Duodenal mucosa (tissue), 2 donors: ENCODE measurements at regions not wholly inside any gene's neighbourhood (a gene's known extent, or its start where the extent isn't known, plus 50 kb on each side); places are given as distances from the start of the nearest gene placed in this dataset.

Experiments used
- H3K27ac ChIP-seq: one replicate; pipeline ENCODE4 v1.7.0; 2013; ENCODE audit warnings: low read depth, low read length
- H3K27me3 ChIP-seq, 2 donors: one replicate each; pipeline ENCODE4 v1.7.0; 2013; ENCODE audit warnings: low read length in 2 of 2, control low read depth in 1 of 2; ENCODE audit not compliant: insufficient read depth in 2 of 2, control insufficient read depth in 1 of 2
- H3K36me3 ChIP-seq, 2 donors: one replicate each; pipeline ENCODE4 v1.7.0; 2013; ENCODE audit warnings: low read length in 2 of 2, control low read depth in 1 of 2; ENCODE audit not compliant: insufficient read depth in 2 of 2, control insufficient read depth in 1 of 2
- H3K4me1 ChIP-seq, 2 donors: one replicate each; pipeline ENCODE4 v1.7.0; 2013; ENCODE audit warnings: low read length in 2 of 2, control low read depth in 1 of 2; ENCODE audit not compliant: insufficient read depth in 2 of 2, control insufficient read depth in 1 of 2
- H3K4me3 ChIP-seq, 2 donors: one replicate each; pipeline ENCODE4 v1.7.0; 2013; ENCODE audit warnings: low read length in 2 of 2, low read depth in 1 of 2
- H3K9ac ChIP-seq, 2 donors: one replicate each; pipeline ENCODE4 v1.7.0; 2013; ENCODE audit warnings: low read length in 2 of 2, low read depth in 1 of 2
- H3K9me3 ChIP-seq, 2 donors: one replicate each; pipeline ENCODE4 v1.7.0; 2013; ENCODE audit warnings: low read length in 2 of 2, control low read depth in 1 of 2; ENCODE audit not compliant: control insufficient read depth in 1 of 2

DNA sequence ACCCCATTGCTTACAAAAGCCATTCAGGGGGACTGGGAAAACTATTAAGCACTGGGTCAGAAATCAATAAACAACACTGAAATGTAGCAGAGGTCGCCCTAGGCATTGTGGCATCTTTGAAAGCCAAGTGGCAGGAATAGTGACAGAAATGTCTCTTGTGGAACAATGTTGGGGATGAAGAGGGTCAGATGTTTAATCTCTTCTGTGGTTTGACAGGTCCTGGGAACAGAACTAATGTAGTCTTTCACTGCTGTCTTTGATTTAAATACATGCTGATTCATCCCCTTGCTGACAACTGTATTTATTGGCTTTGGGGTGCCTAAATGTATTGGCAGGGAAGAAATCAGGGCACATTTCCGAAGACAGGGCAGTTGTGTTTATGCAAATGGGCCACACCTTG, 194.8 kb downstream of the ATG4C start:
- Histone ChIP-seq H3K4me1 (no peaks in the 10 kb centered on the region), H3K9ac (no peak overlapping the region), H3K9me3 (no peaks in the 10 kb centered on the region), H3K36me3 (no peaks in the 10 kb centered on the region), H3K4me3 (no peak overlapping the region), H3K27me3 (no peaks in the 10 kb centered on the region), H3K27ac (no peak overlapping the region)

GRCh38 chr1:62981434-62981833, 197.5 kb downstream of the ATG4C start:
- Histone ChIP-seq H3K4me1 (no peaks in the 10 kb centered on the region), H3K27ac (no peak overlapping the region), H3K9me3 (no peaks in the 10 kb centered on the region), H3K27me3 (no peaks in the 10 kb centered on the region), H3K36me3 (no peaks in the 10 kb centered on the region), H3K4me3 (no peak overlapping the region), H3K9ac (no peak overlapping the region)

- H3K27me3 ChIP-seq, result peaks cover 0 to 4% of the 10 kb centered on the region in 2 donors
- H3K36me3 ChIP-seq, result no peaks in the 10 kb centered on the region
- no peaks in the 10 kb centered on the region for H3K4me1 ChIP-seq
- H3K4me3 ChIP-seq, result no peak overlapping the region
- H3K27ac ChIP-seq, result no peak overlapping the region
- H3K9me3 ChIP-seq, result no peaks in the 10 kb centered on the region
- no peak overlapping the region for H3K9ac ChIP-seq
These were observed 204.9 kb downstream of the ATG4C start for GRCh38 chr1:62988867-62989266.

- Histone ChIP-seq H3K9ac (no peak overlapping the region), H3K27me3 (peaks cover 0 to 4% of the 10 kb centered on the region in 2 donors), H3K9me3 (no peaks in the 10 kb centered on the region)
These were observed 205.6 kb downstream of the ATG4C start for GRCh38 chr1:62989497-62989896.

GRCh38 chr1:62991152-62991551, 207.2 kb downstream of the ATG4C start:
- Histone ChIP-seq H3K4me3 (no peak overlapping the region), H3K27ac (no peak overlapping the region), H3K36me3 (no peaks in the 10 kb centered on the region), H3K9me3 (no peaks in the 10 kb centered on the region), H3K9ac (no peak overlapping the region), H3K4me1 (no peaks in the 10 kb centered on the region), H3K27me3 (peaks cover 0 to 4% of the 10 kb centered on the region in 2 donors)

More at GRCh38 chr1:62989497-62989896, 205.6 kb downstream of the ATG4C start:
- H3K36me3 ChIP-seq, result no peaks in the 10 kb centered on the region
- H3K27ac ChIP-seq, result no peak overlapping the region
- no peak overlapping the region for H3K4me3 ChIP-seq
- no peaks in the 10 kb centered on the region for H3K4me1 ChIP-seq

DNA sequence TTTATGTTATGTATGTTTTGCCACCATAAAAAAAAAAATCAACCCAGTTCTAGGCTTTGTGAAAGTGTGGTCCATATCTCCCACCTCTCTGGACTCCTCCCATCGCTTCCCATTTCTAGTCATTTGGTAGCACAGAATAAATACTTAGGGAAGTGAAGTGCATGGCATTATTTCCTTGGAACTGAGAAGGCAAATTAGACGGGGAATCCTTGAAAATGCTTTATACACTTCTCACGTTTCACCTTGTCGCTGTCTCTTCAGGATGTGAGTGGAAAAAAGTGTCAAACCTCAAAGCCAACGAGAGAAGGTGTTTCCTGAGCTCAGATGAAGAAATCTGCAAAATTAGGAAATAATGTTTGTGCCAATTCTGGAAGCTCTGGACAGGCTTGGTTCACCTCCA, 209.9 kb downstream of the ATG4C start:
- Histone ChIP-seq H3K9me3 (no peaks in the 10 kb centered on the region), H3K27ac (no peak overlapping the region), H3K9ac (no peak overlapping the region), H3K4me3 (no peak overlapping the region), H3K4me1 (no peaks in the 10 kb centered on the region), H3K27me3 (peaks cover 0 to 23% of the 10 kb centered on the region in 2 donors), H3K36me3 (no peaks in the 10 kb centered on the region)

DNA sequence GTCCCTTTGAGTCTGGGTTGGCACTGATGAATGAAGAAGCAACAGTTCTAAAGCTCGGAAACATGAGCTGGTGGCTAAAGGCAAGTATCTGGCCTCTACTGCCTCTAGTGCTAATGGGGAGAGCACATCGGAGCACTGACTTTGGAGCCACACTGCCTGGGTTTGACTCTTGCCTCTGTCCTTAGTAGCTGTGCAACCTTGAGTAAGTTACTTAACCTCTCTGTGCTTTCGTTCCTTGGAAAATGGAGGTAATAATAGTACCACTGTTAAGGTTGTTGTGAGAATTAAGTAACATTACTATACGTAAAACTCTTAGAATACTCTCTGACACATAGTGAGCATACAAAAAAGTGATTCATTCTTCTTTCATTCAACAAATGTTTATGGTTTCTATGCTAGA, 211.2 kb downstream of the ATG4C start:
- H3K4me1 ChIP-seq, result no peaks in the 10 kb centered on the region
- H3K4me3 ChIP-seq, result no peak overlapping the region
- H3K36me3 ChIP-seq, result no peaks in the 10 kb centered on the region
- H3K27ac ChIP-seq, result no peak overlapping the region
- H3K27me3 ChIP-seq, result peaks cover 0 to 23% of the 10 kb centered on the region in 2 donors
- no peaks in the 10 kb centered on the region for H3K9me3 ChIP-seq
- no peak overlapping the region for H3K9ac ChIP-seq

GRCh38 chr1:62997884-62998283, 214.0 kb downstream of the ATG4C start:
- H3K9ac ChIP-seq, result no peak overlapping the region
- H3K27me3 ChIP-seq, result peaks cover 5 to 19% of the 10 kb centered on the region in 2 donors
- no peak overlapping the region for H3K27ac ChIP-seq
- no peak overlapping the region for H3K4me3 ChIP-seq
- H3K9me3 ChIP-seq, result no peaks in the 10 kb centered on the region
- no peaks in the 10 kb centered on the region for H3K4me1 ChIP-seq
- H3K36me3 ChIP-seq, result no peaks in the 10 kb centered on the region

DNA sequence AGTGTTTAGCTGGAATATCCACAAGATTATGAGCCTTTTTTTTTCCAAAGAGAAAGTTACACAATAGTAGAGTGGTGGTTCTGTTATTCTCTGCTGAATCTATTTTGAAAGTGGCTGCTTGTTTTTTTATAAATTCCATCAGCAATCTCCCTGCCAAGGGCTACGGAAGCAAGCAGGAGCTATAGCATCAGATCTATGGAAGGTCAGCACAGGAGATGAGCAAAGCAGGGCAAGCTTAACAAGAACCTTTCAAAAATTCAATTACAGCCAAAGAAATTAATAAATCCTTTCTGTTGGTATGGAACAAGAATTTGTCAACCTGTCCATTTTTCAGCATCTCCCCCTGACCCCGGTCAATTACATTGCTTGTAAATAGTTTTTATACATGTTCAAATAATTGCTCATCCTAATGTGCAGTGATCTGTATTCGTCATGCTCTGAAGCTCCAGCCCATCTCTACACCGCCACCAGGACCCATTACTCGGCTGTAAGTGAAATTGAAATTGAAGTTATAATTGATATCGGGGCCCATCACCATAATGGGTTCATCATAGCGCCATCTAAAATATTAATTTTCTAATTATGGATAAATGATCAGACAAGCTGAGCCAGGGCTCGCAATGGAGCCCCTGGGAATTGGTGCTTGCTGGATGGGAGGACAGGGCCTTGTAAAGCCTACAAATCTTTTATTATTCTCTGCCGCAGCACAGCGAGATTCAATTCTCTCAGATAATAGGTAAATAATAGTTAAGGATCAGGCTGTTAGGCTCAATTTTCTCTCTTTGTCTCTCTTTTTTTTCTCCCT, 215.1 kb downstream of the ATG4C start:
- Histone ChIP-seq H3K36me3 (no peaks in the 10 kb centered on the region), H3K4me1 (no peaks in the 10 kb centered on the region), H3K27me3 (peaks cover 5 to 19% of the 10 kb centered on the region in 2 donors), H3K9me3 (no peaks in the 10 kb centered on the region), H3K4me3 (no peak overlapping the region), H3K27ac (no peak overlapping the region), H3K9ac (no peak overlapping the region)

GRCh38 chr1:63000508-63000907, 216.6 kb downstream of the ATG4C start:
- H3K4me1 ChIP-seq, result no peaks in the 10 kb centered on the region
- peaks cover 5 to 19% of the 10 kb centered on the region in 2 donors for H3K27me3 ChIP-seq
- H3K36me3 ChIP-seq, result no peaks in the 10 kb centered on the region
- no peak overlapping the region for H3K27ac ChIP-seq
- H3K9ac ChIP-seq, result no peak overlapping the region
- H3K9me3 ChIP-seq, result no peaks in the 10 kb centered on the region
- H3K4me3 ChIP-seq, result no peak overlapping the region
